Karpas-422 (cell line): ENCODE measurements at regions not wholly inside any gene's neighbourhood (a gene's known extent, or its start where the extent isn't known, plus 50 kb on each side); places are given as distances from the start of the nearest gene placed in this dataset.
"Not testable (repeated sequence)": the region's sequence is repeated elsewhere in the genome, so short reads cannot be mapped to it uniquely, and the experiment has no call there.

Source experiments
- DNase-seq: peaks from one replicate; pipeline ENCODE4 v3.0.0-alpha.2; 2015
- H2AFZ ChIP-seq: fragments of 200-600 bp; sonication (generic); 2 replicates; pipeline ENCODE4 v1.6.1; 2014; ENCODE audit warnings: antibody characterized with exemption, low read length, mixed read lengths
- H3K27ac ChIP-seq: fragments of 200-600 bp; sonication (generic); 2 replicates; pipeline ENCODE4 v1.5.1; 2014; ENCODE audit warnings: mild to moderate bottlenecking, low read length, moderate library complexity
- H3K27me3 ChIP-seq: fragments of 200-600 bp; sonication (generic); 2 replicates; pipeline ENCODE4 v1.6.1; 2014; ENCODE audit warnings: low read length, mixed read lengths
- H3K36me3 ChIP-seq: fragments of 200-600 bp; sonication (generic); 2 replicates; pipeline ENCODE4 v1.6.1; 2014; ENCODE audit warnings: low read length, mixed read lengths; ENCODE audit not compliant: insufficient read depth
- H3K4me1 ChIP-seq: fragments of 200-600 bp; sonication (generic); 2 replicates; pipeline ENCODE4 v1.6.1; 2014; ENCODE audit warnings: mild to moderate bottlenecking, low read length, mixed read lengths
- H3K4me2 ChIP-seq: fragments of 200-600 bp; sonication (generic); 2 replicates; pipeline ENCODE4 v1.6.1; 2014; ENCODE audit warnings: low read length, low read depth, mild to moderate bottlenecking; ENCODE audit not compliant: poor library complexity, severe bottlenecking
- H3K4me3 ChIP-seq: fragments of 200-600 bp; sonication (generic); 2 replicates; pipeline ENCODE4 v1.5.1; 2014; ENCODE audit warnings: mild to moderate bottlenecking, antibody characterized with exemption, low read length, mixed read lengths
- H3K79me2 ChIP-seq: fragments of 200-600 bp; sonication (generic); 2 replicates; pipeline ENCODE4 v1.6.1; 2014; ENCODE audit warnings: mild to moderate bottlenecking, low read length, mixed read lengths
- H3K9ac ChIP-seq: fragments of 200-600 bp; sonication (generic); 2 replicates; pipeline ENCODE4 v1.6.0; 2014; ENCODE audit warnings: low read length
- H3K9me2 ChIP-seq: fragments of 200-600 bp; sonication (generic), shearing (Covaris generic); replicated peaks from 2 replicates; pipeline ENCODE4 v1.6.0; 2014; ENCODE audit warnings: mild to moderate bottlenecking, low read length, moderate library complexity; ENCODE audit not compliant: insufficient read depth
- H3K9me3 ChIP-seq: fragments of 300-700, 200-600 bp; sonication (generic); 2 replicates; pipeline ENCODE4 v1.6.1; 2014; ENCODE audit warnings: low read length, mixed read lengths
- H4K20me1 ChIP-seq: fragments of 200-600 bp; sonication (generic); 2 replicates; pipeline ENCODE4 v1.6.1; 2014; ENCODE audit warnings: mild to moderate bottlenecking, antibody characterized with exemption, low read length, low read depth; ENCODE audit not compliant: insufficient read depth

DNA sequence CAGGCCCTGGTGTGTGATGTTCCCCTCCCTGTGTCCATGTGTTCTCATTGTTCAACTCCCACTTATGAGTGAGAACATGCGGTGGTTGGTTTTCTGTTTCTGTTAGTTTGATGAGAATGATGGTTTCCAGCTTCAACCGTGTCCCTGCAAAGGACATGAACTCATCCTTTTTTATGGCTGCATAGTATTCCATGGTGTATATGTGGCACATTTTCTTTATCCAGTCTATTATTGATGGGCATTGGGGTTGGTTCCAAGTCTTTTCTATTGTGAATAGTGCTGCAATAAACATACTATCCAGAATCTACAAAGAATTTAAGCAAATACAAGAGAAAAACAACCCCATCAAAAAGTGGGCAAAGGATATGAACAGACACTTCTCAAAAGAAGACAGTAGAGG, 67.1 kb upstream of the PPM1H start:
- H3K4me3 ChIP-seq, H3K36me3 ChIP-seq, H3K9ac ChIP-seq, DNase-seq, H3K4me2 ChIP-seq, H3K4me1 ChIP-seq, H3K9me3 ChIP-seq, H3K27ac ChIP-seq, H4K20me1 ChIP-seq, H2AFZ ChIP-seq, H3K27me3 ChIP-seq, H3K9me2 ChIP-seq, H3K79me2 ChIP-seq: not testable (repeated sequence)

DNA sequence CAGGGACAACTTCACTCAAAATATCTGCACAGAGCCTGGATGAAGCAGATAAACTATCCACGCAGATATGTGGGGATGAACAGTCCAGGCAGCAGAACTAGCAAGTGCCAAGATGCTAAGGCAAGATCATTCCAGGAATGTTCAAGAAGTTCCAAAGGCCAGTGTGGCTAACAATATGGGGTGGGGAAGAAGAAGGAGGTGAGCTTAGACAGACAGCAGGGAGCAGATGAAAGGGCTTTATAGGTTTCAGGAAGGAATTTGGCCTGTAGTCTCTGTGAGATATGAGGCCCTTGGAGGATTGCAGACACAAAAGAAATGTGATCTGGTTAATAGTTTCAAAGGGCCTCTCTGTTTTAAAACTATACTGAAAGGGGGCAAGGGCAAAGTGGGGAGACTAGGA, 63.5 kb upstream of the PPM1H start:
- Histone ChIP-seq H3K9me3 (no peaks in the 10 kb centered on the region), H3K79me2 (no peaks in the 10 kb centered on the region), H3K4me2 (no peak overlapping the region), H3K27ac (no peak overlapping the region), H3K4me1 (no peaks in the 10 kb centered on the region), H3K9me2 (no peaks in the 10 kb centered on the region), H3K27me3 (no peaks in the 10 kb centered on the region), H4K20me1 (no peaks in the 10 kb centered on the region), H3K36me3 (no peaks in the 10 kb centered on the region), H2AFZ (no peak overlapping the region), H3K4me3 (no peak overlapping the region), H3K9ac (no peak overlapping the region)
- DNase-seq: no peak

DNA sequence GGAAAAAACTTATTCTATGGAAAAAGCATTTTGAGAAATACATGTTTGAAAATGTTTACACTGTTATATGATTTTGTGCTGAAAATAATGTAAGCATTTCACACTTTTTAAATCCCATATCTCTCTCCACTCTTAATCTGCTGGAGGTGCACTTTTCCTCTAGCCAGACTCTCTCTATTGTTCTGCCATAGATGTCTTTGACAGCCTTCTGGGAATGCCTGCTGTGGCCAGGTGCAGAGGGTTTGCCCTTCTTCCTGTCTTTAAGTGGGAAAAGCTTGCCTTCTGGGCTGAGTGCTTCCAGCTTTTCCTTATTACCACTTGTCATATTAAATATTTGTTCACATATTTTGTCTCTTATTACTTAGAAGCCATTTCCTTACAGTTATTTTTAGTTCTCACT, 60.1 kb upstream of the PPM1H start:
- Histone ChIP-seq H2AFZ (no peak overlapping the region), H3K4me2 (no peak overlapping the region), H3K4me3 (no peak overlapping the region), H3K9me3 (no peaks in the 10 kb centered on the region), H3K9ac (no peak overlapping the region), H3K4me1 (no peaks in the 10 kb centered on the region), H3K27me3 (no peaks in the 10 kb centered on the region), H3K9me2 (no peaks in the 10 kb centered on the region), H3K36me3 (no peaks in the 10 kb centered on the region), H3K79me2 (no peaks in the 10 kb centered on the region), H4K20me1 (no peaks in the 10 kb centered on the region), H3K27ac (no peak overlapping the region)
- DNase-seq: no peak

DNA sequence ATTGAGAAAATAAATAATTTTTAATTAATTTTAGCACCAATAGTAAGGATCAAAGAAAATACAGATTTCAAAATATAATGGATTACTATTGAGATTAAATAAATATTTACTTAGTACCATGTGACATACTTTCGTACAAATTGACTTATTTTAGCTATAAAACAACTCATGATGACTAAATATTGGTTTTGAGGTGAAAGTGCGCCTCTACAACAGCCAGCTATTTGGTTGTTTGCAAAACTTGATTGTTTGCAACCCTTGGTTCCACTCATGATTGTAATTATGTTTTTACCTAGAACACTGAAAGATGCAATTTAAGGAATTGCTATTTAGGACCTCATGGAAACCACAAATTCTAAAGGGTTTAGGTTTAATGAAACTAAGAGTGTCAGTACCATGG, 51.9 kb upstream of the PPM1H start:
- no peak overlapping the region for H2AFZ ChIP-seq
- H3K9ac ChIP-seq: no peak overlapping the region
- no peaks in the 10 kb centered on the region for H3K9me3 ChIP-seq
- no peak for DNase-seq
- no peak overlapping the region for H3K4me2 ChIP-seq
- H4K20me1 ChIP-seq: no peaks in the 10 kb centered on the region
- H3K27me3 ChIP-seq: no peaks in the 10 kb centered on the region
- H3K36me3 ChIP-seq: no peaks in the 10 kb centered on the region
- no peak overlapping the region for H3K4me3 ChIP-seq
- H3K27ac ChIP-seq: no peak overlapping the region
- no peaks in the 10 kb centered on the region for H3K79me2 ChIP-seq
- no peaks in the 10 kb centered on the region for H3K9me2 ChIP-seq
- H3K4me1 ChIP-seq: no peaks in the 10 kb centered on the region
